CD14-positive monocyte (primary cell): ENCODE measurements at regions not wholly inside any gene's neighbourhood (a gene's known extent, or its start where the extent isn't known, plus 50 kb on each side); places are given as distances from the start of the nearest gene placed in this dataset.

Experiments
- DNase-seq, 3 donors: peaks; one replicate each; pipeline ENCODE4 v3.0.0-alpha.2; 2011 to 2022
- H2AFZ ChIP-seq: 2 replicates; pipeline ENCODE4 v1.6.0; 2012; ENCODE audit warnings: mild to moderate bottlenecking, low read depth, low read length, inconsistent platforms; ENCODE audit not compliant: insufficient read depth, poor library complexity, severe bottlenecking
- H3K27ac ChIP-seq, 2 donors: 1 replicate in 1 of 2; 2 replicates in 1 of 2; pipeline ENCODE4 v1.5.1; 2012 to 2013; ENCODE audit warnings: low read length in 2 of 2, control low read depth in 1 of 2, inconsistent platforms in 1 of 2, low read depth in 1 of 2, mild to moderate bottlenecking in 1 of 2
- H3K27me3 ChIP-seq, 2 donors: one replicate each; pipeline versions ENCODE4 v1.6.0 to v1.6.1; 2011 to 2013; ENCODE audit warnings: low read length in 2 of 2; ENCODE audit not compliant: control insufficient read depth in 2 of 2, insufficient read depth in 2 of 2
- H3K36me3 ChIP-seq, 2 donors: replicated peaks in 1 of 2; 1 replicate in 1 of 2; 2 replicates in 1 of 2; pipeline versions ENCODE4 v1.5.1 to v1.6.1; 2012 to 2013; ENCODE audit warnings: low read length in 2 of 2, control low read depth in 1 of 2, inconsistent platforms in 1 of 2, mild to moderate bottlenecking in 1 of 2; ENCODE audit not compliant: insufficient read depth in 2 of 2, control insufficient read depth in 1 of 2
- H3K4me1 ChIP-seq, 2 donors: 1 replicate in 1 of 2; 2 replicates in 1 of 2; pipeline versions ENCODE4 v1.5.1 to v1.6.1; 2012 to 2013; ENCODE audit warnings: low read length in 2 of 2, control low read depth in 1 of 2, inconsistent platforms in 1 of 2, mild to moderate bottlenecking in 1 of 2, moderate library complexity in 1 of 2; ENCODE audit not compliant: insufficient read depth in 2 of 2, control insufficient read depth in 1 of 2
- H3K4me2 ChIP-seq: replicated peaks from 2 replicates; pipeline ENCODE3; 2012; ENCODE audit warnings: low read length, moderate library complexity, mild to moderate bottlenecking; ENCODE audit not compliant: poor library complexity, severe bottlenecking; ENCODE audit errors: extremely low read depth
- H3K4me3 ChIP-seq, 3 experiments: fragments of 200-600 bp in 1 of 3; sonication (generic) in 1 of 3; replicated peaks in 1 of 3; 1 replicate in 2 of 3; 2 replicates in 1 of 3; pipeline ENCODE4 v1.5.1; 2011 to 2013; ENCODE audit warnings: low read length in 3 of 3, mild to moderate bottlenecking in 3 of 3, control low read depth in 2 of 3, low read depth in 2 of 3, inconsistent platforms in 1 of 3, moderate library complexity in 1 of 3
- H3K79me2 ChIP-seq: 2 replicates; pipeline ENCODE4 v1.6.0; 2012; ENCODE audit warnings: mild to moderate bottlenecking, control low read depth, inconsistent platforms, low read length, moderate library complexity; ENCODE audit not compliant: insufficient read depth
- H3K9ac ChIP-seq: 2 replicates; pipeline ENCODE4 v1.6.0; 2017; ENCODE audit warnings: low read length, mild to moderate bottlenecking; ENCODE audit not compliant: insufficient read depth, poor library complexity, severe bottlenecking
- H3K9me3 ChIP-seq, 2 donors: replicated peaks in 1 of 2; 1 replicate in 1 of 2; 2 replicates in 1 of 2; pipeline versions ENCODE4 v1.5.1 to v1.6.1; 2012 to 2013; ENCODE audit warnings: low read length in 2 of 2, control low read depth in 1 of 2; ENCODE audit not compliant: control insufficient read depth in 1 of 2, insufficient read depth in 1 of 2
- H4K20me1 ChIP-seq: 2 replicates; pipeline ENCODE4 v1.6.0; 2012; ENCODE audit warnings: mild to moderate bottlenecking, low read length, control low read depth, moderate library complexity; ENCODE audit not compliant: insufficient read depth
- H3K27ac Mint-ChIP-seq, 7 donors: one replicate each; pipeline ENCODE4 v1.8.0; 2020; ENCODE audit warnings: mild to moderate bottlenecking in 7 of 7, mixed read lengths in 7 of 7, moderate library complexity in 6 of 7, inconsistent platforms in 2 of 7
- H3K27me3 Mint-ChIP-seq, 3 donors: one replicate each; pipeline ENCODE4 v1.8.0; 2021 to 2022; ENCODE audit warnings: low read depth in 3 of 3, mild to moderate bottlenecking in 3 of 3, mixed read lengths in 3 of 3, moderate library complexity in 3 of 3, inconsistent platforms in 1 of 3
- H3K36me3 Mint-ChIP-seq, 2 donors: one replicate each; pipeline ENCODE4 v1.8.0; 2020; ENCODE audit warnings: mixed read lengths in 2 of 2, inconsistent platforms in 1 of 2, mild to moderate bottlenecking in 1 of 2
- H3K4me1 Mint-ChIP-seq: one replicate; pipeline ENCODE4 v1.8.0; 2020; ENCODE audit warnings: mild to moderate bottlenecking, mixed read lengths
- H3K4me3 Mint-ChIP-seq, 2 donors: one replicate each; pipeline ENCODE4 v1.8.0; 2020; ENCODE audit warnings: mild to moderate bottlenecking in 2 of 2, mixed read lengths in 2 of 2, moderate library complexity in 1 of 2
- H3K9me3 Mint-ChIP-seq, 7 donors: one replicate each; pipeline ENCODE4 v1.8.0; 2020 to 2022; ENCODE audit warnings: mixed read lengths in 7 of 7, mild to moderate bottlenecking in 6 of 7, moderate library complexity in 6 of 7, inconsistent platforms in 2 of 7
- CTCF ChIP-seq: fragments of 200-600 bp; IDR thresholded peaks from one replicate; pipeline ENCODE4 v1.8.0; 2022; ENCODE audit warnings: antibody characterized with exemption, mild to moderate bottlenecking
- WGBS: methylation state at CpG from one replicate; pipeline ENCODE4 v1.1.5; 2013; ENCODE audit warnings: missing lambda C conversion rate; ENCODE audit not compliant: insufficient coverage; 5-methylcytosine and 5-hydroxymethylcytosine counted together
- intact Hi-C, 2 donors: fragments of 100-400 bp; cut with micrococcal nuclease; formaldehyde crosslinking; loops; one replicate each; pipeline versions ENCODE4 v1.15.0 to v1.15.1; 2023

DNA sequence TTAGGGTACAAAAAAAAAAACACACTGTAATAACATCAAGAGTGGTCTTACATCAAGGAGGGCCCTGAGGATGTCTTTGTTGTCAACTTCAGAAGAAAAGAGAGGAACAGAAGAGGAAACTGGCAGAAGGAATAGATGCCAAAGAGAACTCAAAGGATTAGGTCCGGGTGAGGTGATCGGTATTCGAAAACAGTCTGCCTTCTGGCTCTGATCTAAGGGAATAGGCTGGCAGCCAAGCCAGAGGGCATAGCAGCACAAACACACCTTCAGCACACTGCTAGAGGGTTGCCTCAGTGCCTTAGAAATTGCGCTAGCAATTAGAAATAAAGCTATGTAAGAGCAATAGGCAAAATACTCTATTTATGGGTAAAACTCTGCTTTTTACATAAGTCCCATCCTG, 91.4 kb upstream of the TTC29 start:
- no peak for TF ChIP-seq CTCF
- no peaks in the 10 kb centered on the region for H3K4me1 ChIP-seq
- H3K27me3 ChIP-seq: no peaks in the 10 kb centered on the region
- H3K36me3 ChIP-seq: no peaks in the 10 kb centered on the region
- no peak overlapping the region for H3K4me2 ChIP-seq
- no peak for DNase-seq
- H4K20me1 ChIP-seq: no peaks in the 10 kb centered on the region
- H3K9me3 ChIP-seq: no peaks in the 10 kb centered on the region
- Mint-ChIP-seq H3K4me1 (no peaks in the 10 kb centered on the region), H3K4me3 (no peak overlapping the region), H3K36me3 (no peaks in the 10 kb centered on the region), H3K9me3 (peaks cover 0 to 3% (median 0%) of the 10 kb centered on the region in 7 donors), H3K27me3 (peaks cover 0 to 2% (median 0%) of the 10 kb centered on the region in 3 donors), H3K27ac (no peak overlapping the region)
- intact Hi-C loops: no loop called here
- no peak overlapping the region for H2AFZ ChIP-seq
- H3K9ac ChIP-seq: no peak overlapping the region
- WGBS: 96% methylated on average over 3 of the region's 4 CpGs
- H3K79me2 ChIP-seq: no peaks in the 10 kb centered on the region
- no peak overlapping the region for H3K4me3 ChIP-seq
- H3K27ac ChIP-seq: no peak overlapping the region

- Mint-ChIP-seq H3K36me3 (no peaks in the 10 kb centered on the region), H3K4me1 (no peaks in the 10 kb centered on the region), H3K27ac (peak overlapping the region in 1 of 7 donors; percentile 30), H3K27me3 (peaks cover 0 to 2% (median 0%) of the 10 kb centered on the region in 3 donors), H3K4me3 (no peak overlapping the region), H3K9me3 (peaks cover 0 to 3% (median 0%) of the 10 kb centered on the region in 7 donors)
- Histone ChIP-seq H3K9ac (no peak overlapping the region), H3K4me3 (no peak overlapping the region), H4K20me1 (no peaks in the 10 kb centered on the region), H3K36me3 (no peaks in the 10 kb centered on the region), H3K27ac (no peak overlapping the region), H2AFZ (no peak overlapping the region), H3K4me1 (no peaks in the 10 kb centered on the region), H3K4me2 (no peak overlapping the region), H3K79me2 (no peaks in the 10 kb centered on the region), H3K27me3 (no peaks in the 10 kb centered on the region), H3K9me3 (no peaks in the 10 kb centered on the region)
- intact Hi-C loops: no loop called here
- no peak for TF ChIP-seq CTCF
- DNase-seq: no peak
- WGBS: 89% methylated on average over 8 of the region's 8 CpGs
Measured at GRCh38 chr4:147039976-147040575, 94.4 kb upstream of the TTC29 start.
